ENCODE measurements at regions not wholly inside any gene's neighbourhood (a gene's known extent, or its start where the extent isn't known, plus 50 kb on each side); places are given as distances from the start of the nearest gene placed in this dataset.

GRCh38 chr14:81831128-81831820 is 297.6 kb upstream of the SEL1L start:
- Histone ChIP-seq H2AFZ (ENCODE audit: low read depth, low read length) (no peak overlapping the region), H3K36me3 (ENCODE audit: insufficient read depth, low read length) (no peaks in the 10 kb centered on the region), H3K27me3 (ENCODE audit: insufficient read depth, low read depth, low read length) (no peaks in the 10 kb centered on the region), H4K20me1 (ENCODE audit: insufficient read depth) (no peaks in the 10 kb centered on the region), H3K9ac (ENCODE audit: low read length) (no peak overlapping the region), H3K4me2 (ENCODE audit: low read length) (no peak overlapping the region), H3K9me2 (ENCODE audit: insufficient read depth, low read length) (no peaks in the 10 kb centered on the region), H3K9me3 (ENCODE audit: low read length) (peaks cover 4% of the 10 kb centered on the region), H3K79me2 (replicated peaks; ENCODE audit: insufficient read depth, low read length) (no peaks in the 10 kb centered on the region), H3F3A (ENCODE audit: insufficient read depth, low read length, poor library complexity, severe bottlenecking) (no peaks in the 10 kb centered on the region), H3K4me3 (ENCODE audit: low read length) (no peak overlapping the region), H3K27ac (ENCODE audit: low read length) (no peak overlapping the region)
- TF ChIP-seq CTCF (IDR thresholded peaks at IDR 0.05; ENCODE audit: poor library complexity, severe bottlenecking) (peak; percentile 18), EP300 (conservative IDR thresholded peaks at IDR 0.05; ENCODE audit: poor library complexity, severe bottlenecking) (no peak)

- Histone ChIP-seq H3K4me2 (ENCODE audit: low read length) (no peak overlapping the region), H3K36me3 (ENCODE audit: insufficient read depth, low read length) (no peaks in the 10 kb centered on the region), H3K4me3 (ENCODE audit: low read length) (no peak overlapping the region), H4K20me1 (ENCODE audit: insufficient read depth) (no peaks in the 10 kb centered on the region), H2AFZ (ENCODE audit: low read depth, low read length) (no peak overlapping the region), H3K9me3 (ENCODE audit: low read length) (peaks cover 5% of the 10 kb centered on the region), H3K79me2 (replicated peaks; ENCODE audit: insufficient read depth, low read length) (no peaks in the 10 kb centered on the region), H3K27ac (ENCODE audit: low read length) (no peak overlapping the region), H3F3A (ENCODE audit: insufficient read depth, low read length, poor library complexity, severe bottlenecking) (no peaks in the 10 kb centered on the region), H3K27me3 (ENCODE audit: insufficient read depth, low read depth, low read length) (no peaks in the 10 kb centered on the region), H3K9me2 (ENCODE audit: insufficient read depth, low read length) (no peaks in the 10 kb centered on the region), H3K9ac (ENCODE audit: low read length) (no peak overlapping the region)
- TF ChIP-seq MXI1 (conservative IDR thresholded peaks at IDR 0.05; ENCODE audit: poor library complexity, severe bottlenecking) (no peak), EZH2 (IDR thresholded peaks at IDR 0.05; ENCODE audit: borderline replicate concordance, insufficient read depth, low read length, poor library complexity, severe bottlenecking) (no peak), POLR2AphosphoS5 (IDR thresholded peaks at IDR 0.05) (no peak), RAD21 (conservative IDR thresholded peaks at IDR 0.05) (no peak), SMC3 (conservative IDR thresholded peaks at IDR 0.05; ENCODE audit: poor library complexity) (no peak), REST (IDR thresholded peaks at IDR 0.05; ENCODE audit: borderline replicate concordance) (no peak), EP300 (conservative IDR thresholded peaks at IDR 0.05; ENCODE audit: poor library complexity, severe bottlenecking) (no peak), CTCF (IDR thresholded peaks at IDR 0.05; ENCODE audit: poor library complexity, severe bottlenecking) (no peak), TAF1 (IDR thresholded peaks at IDR 0.05; ENCODE audit: low read depth) (no peak)
Observed at GRCh38 chr14:81834308-81834707, 300.7 kb upstream of the SEL1L start.
